Heart left ventricle (tissue), 16 donors: ENCODE measurements at regions not wholly inside any gene's neighbourhood (a gene's known extent, or its start where the extent isn't known, plus 50 kb on each side); places are given as distances from the start of the nearest gene placed in this dataset.

Source experiments
- ATAC-seq, 4 donors: fragments of 200-7000 bp; cut with Tn5 transposase; one replicate each; pipeline ENCODE4 v1.9.1; 2020 to 2022; ENCODE audit warnings: moderate library complexity in 4 of 4, mild to moderate bottlenecking in 3 of 4, moderate number of reproducible peaks in 1 of 4
- DNase-seq, 5 donors: peaks; one replicate each; pipeline ENCODE4 v3.0.0-alpha.2; 2020
- H3K27ac ChIP-seq, 12 donors: fragments of 200-600 bp; sonication (generic) in 4 of 12; one replicate each; pipeline versions ENCODE4 v1.5.0 to v1.8.0; 2016 to 2022; ENCODE audit warnings: mild to moderate bottlenecking in 2 of 12
- H3K27me3 ChIP-seq, 9 donors: fragments of 200-600 bp; sonication (generic) in 2 of 9; one replicate each; pipeline versions ENCODE4 v1.5.1 to v1.8.0; 2016 to 2022; ENCODE audit warnings: mild to moderate bottlenecking in 3 of 9
- H3K36me3 ChIP-seq, 9 donors: fragments of 200-600 bp; sonication (generic) in 2 of 9; one replicate each; pipeline versions ENCODE4 v1.5.0 to v1.8.0; 2018 to 2022; ENCODE audit warnings: mild to moderate bottlenecking in 2 of 9
- H3K4me1 ChIP-seq, 12 donors: fragments of 200-600 bp; sonication (generic) in 4 of 12; one replicate each; pipeline versions ENCODE4 v1.5.0 to v1.8.0; 2016 to 2022; ENCODE audit warnings: mild to moderate bottlenecking in 3 of 12
- H3K4me3 ChIP-seq, 12 donors: fragments of 200-600 bp; sonication (generic) in 4 of 12; one replicate each; pipeline versions ENCODE4 v1.5.0 to v1.8.0; 2017 to 2022; ENCODE audit warnings: mild to moderate bottlenecking in 9 of 12, moderate library complexity in 4 of 12
- H3K9me3 ChIP-seq, 12 donors: fragments of 200-600 bp; sonication (generic) in 4 of 12; one replicate each; pipeline versions ENCODE4 v1.5.0 to v1.8.0; 2016 to 2022; ENCODE audit warnings: mild to moderate bottlenecking in 1 of 12
- CTCF ChIP-seq, 12 donors: fragments of 200-600 bp; sonication (generic) in 4 of 12; IDR thresholded peaks; one replicate each; pipeline versions ENCODE4 v1.5.0 to v1.8.0; 2018 to 2022; ENCODE audit warnings: antibody characterized with exemption in 12 of 12, mild to moderate bottlenecking in 5 of 12
- POLR2A ChIP-seq, 2 donors: fragments of 450-650 bp; IDR thresholded peaks; one replicate each; pipeline ENCODE4 v1.6.1; 2017; ENCODE audit warnings: antibody characterized with exemption in 2 of 2, mild to moderate bottlenecking in 2 of 2, moderate library complexity in 2 of 2
- WGBS, 4 donors: extraction: QIAGEN DNeasy Blood & Tissue Kit in 2 of 4; methylation state at CpG; one replicate each; pipeline versions ENCODE4 v1.1.5 to v1.1.7; 2013 to 2018; 5-methylcytosine and 5-hydroxymethylcytosine counted together
- intact Hi-C, 10 donors: fragments of 100-400 bp; cut with DNase I; formaldehyde crosslinking; loops; one replicate each; pipeline versions ENCODE4 v1.11.1 to v1.14.2; 2022
- donor health status: ischemic (EF 13 %, LVEDD 7.1; RV severe dilation, severe dysfunction).
- donor health status: healthy with polysubstance abuse.
- donor health status: DM: no; HTN: yes; CAD: no.
- donor health status: DM: no; HTN: no; CAD: no.
- donor health status: ischemic (EF 25% LVEDD 6.9; RV normal size, moderate dysfunction).
- donor health status: ischemic (EF 25% LVEDD 5.7; RV mildly dilated, moderate dysfunction).
- donor health status: healthy.
- donor health status: DM: yes; HTN: yes; CAD: no.
- donor health status: ischemic (EF 35%, LVEDD 5.7; RV mildly dilated, moderate dysfunction).
- donor health status: nonischemic (EF 11% LVEDD 7.7; RV severe dilation, severe dysfunction).
- donor health status: DM: yes; HTN: yes; CAD: no.
- donor health status: PGD.
- donor health status: ischemic (EF 29% LVEDD 5.4; RV normal size, mild dysfunction).
- donor health status: nonischemic (EF 23%, LVEDD 6.1; RV moderate dilation, normal function).

- Histone ChIP-seq H3K9me3 (peaks cover 0 to 23% (median 15%) of the 10 kb centered on the region in 12 donors), H3K4me3 (no peak overlapping the region), H3K27ac (no peak overlapping the region), H3K36me3 (no peaks in the 10 kb centered on the region), H3K4me1 (no peaks in the 10 kb centered on the region), H3K27me3 (peaks cover 0 to 8% (median 0%) of the 10 kb centered on the region in 9 donors)
- intact Hi-C loops, result no loop called here
- ATAC-seq, result no peak
- 88 to 90% (median 89%) methylated on average over 7 of the region's 7 CpGs for WGBS, 4 donors
- DNase-seq, result no peak
- TF ChIP-seq POLR2A (IDR thresholded peaks at IDR 0.05) (no peak), CTCF (IDR thresholded peaks at IDR 0.05) (no peak)
Measured at GRCh38 chr11:70517203-70517602, 118.9 kb downstream of the CTTN start.

GRCh38 chr11:70517988-70518907 is 119.9 kb downstream of the CTTN start:
- no peak for TF ChIP-seq POLR2A (IDR thresholded peaks at IDR 0.05)
- TF ChIP-seq CTCF (IDR thresholded peaks at IDR 0.05), result no peak
- no peak overlapping the region for H3K27ac ChIP-seq
- H3K4me3 ChIP-seq, result no peak overlapping the region
- intact Hi-C loops, result no loop called here
- H3K9me3 ChIP-seq, result peaks cover 0 to 13% (median 6%) of the 10 kb centered on the region in 12 donors
- no peaks in the 10 kb centered on the region for H3K4me1 ChIP-seq
- H3K36me3 ChIP-seq, result no peaks in the 10 kb centered on the region
- ATAC-seq (no peak), DNase-seq (peak in 2 of 5 donors; percentile 4 to 33)
- WGBS, 4 donors, result 83 to 89% (median 86%) methylated on average over 22 of the region's 22 CpGs
- H3K27me3 ChIP-seq, result peaks cover 0 to 18% (median 0%) of the 10 kb centered on the region in 9 donors

GRCh38 chr11:70519117-70519516 is 120.8 kb downstream of the CTTN start:
- Histone ChIP-seq H3K36me3 (no peaks in the 10 kb centered on the region), H3K4me3 (no peak overlapping the region), H3K27me3 (peaks cover 0 to 18% (median 0%) of the 10 kb centered on the region in 9 donors), H3K9me3 (peaks cover 0 to 4% (median under 1%) of the 10 kb centered on the region in 12 donors), H3K4me1 (no peaks in the 10 kb centered on the region), H3K27ac (no peak overlapping the region)
- no peak for DNase-seq
- no peak for TF ChIP-seq CTCF (IDR thresholded peaks at IDR 0.05)
- TF ChIP-seq POLR2A (IDR thresholded peaks at IDR 0.05), result no peak
- intact Hi-C loops, result no loop called here
- 77 to 84% (median 80%) methylated on average over 8 of the region's 8 CpGs for WGBS, 4 donors
- no peak for ATAC-seq

GRCh38 chr11:70521475-70522308 is 123.4 kb downstream of the CTTN start:
- no peaks in the 10 kb centered on the region for H3K9me3 ChIP-seq
- H3K4me3 ChIP-seq, result no peak overlapping the region
- 81 to 86% (median 83%) methylated on average over 22 of the region's 22 CpGs for WGBS, 4 donors
- peak in 2 of 5 donors; percentile 9 to 42 for DNase-seq
- no peaks in the 10 kb centered on the region for H3K36me3 ChIP-seq
- peaks cover 0 to 8% (median 0%) of the 10 kb centered on the region in 12 donors for H3K4me1 ChIP-seq
- H3K27ac ChIP-seq, result no peak overlapping the region
- TF ChIP-seq POLR2A (IDR thresholded peaks at IDR 0.05) (no peak), CTCF (IDR thresholded peaks at IDR 0.05) (no peak)
- intact Hi-C loops, result no loop called here
- ATAC-seq, result no peak
- H3K27me3 ChIP-seq, result peaks cover 0 to 18% (median 0%) of the 10 kb centered on the region in 9 donors
